Kidney (tissue), 13 donors: ENCODE measurements at regions not wholly inside any gene's neighbourhood (a gene's known extent, or its start where the extent isn't known, plus 50 kb on each side); places are given as distances from the start of the nearest gene placed in this dataset.

Experiments
- DNase-seq, 5 donors: peaks; one replicate each; pipeline ENCODE4 v3.0.0-alpha.2; 2013 to 2020
- FAIRE-seq: peaks from 2 replicates; lab custom pipeline; 2012; peaks lifted over from hg19 to GRCh38; lab: Jason Lieb, UNC
- H3K27ac ChIP-seq, 2 donors: one replicate each; pipeline ENCODE4 v1.7.0; 2013; ENCODE audit warnings: low read depth in 2 of 2, low read length in 2 of 2, inconsistent platforms in 1 of 2
- H3K27me3 ChIP-seq: one replicate; pipeline ENCODE4 v1.7.1; 2013; ENCODE audit warnings: low read length, inconsistent platforms; ENCODE audit not compliant: control insufficient read depth, insufficient read depth
- H3K36me3 ChIP-seq, 3 donors: one replicate each; pipeline versions ENCODE4 v1.7.0 to v1.7.1; 2013; ENCODE audit warnings: low read length in 3 of 3, control low read depth in 1 of 3, inconsistent platforms in 1 of 3; ENCODE audit not compliant: insufficient read depth in 3 of 3, control insufficient read depth in 2 of 3
- H3K4me1 ChIP-seq, 3 donors: one replicate each; pipeline versions ENCODE4 v1.7.0 to v1.7.1; 2013; ENCODE audit warnings: low read length in 3 of 3, inconsistent platforms in 1 of 3, low read depth in 1 of 3; ENCODE audit not compliant: control insufficient read depth in 2 of 3, insufficient read depth in 2 of 3
- H3K4me3 ChIP-seq, 3 donors: one replicate each; pipeline versions ENCODE4 v1.7.0 to v1.8.1; 2013; ENCODE audit warnings: low read length in 3 of 3, control low read depth in 1 of 3, inconsistent platforms in 1 of 3
- H3K9ac ChIP-seq, 3 donors: one replicate each; pipeline versions ENCODE4 v1.7.0 to v1.7.1; 2013; ENCODE audit warnings: low read length in 3 of 3, control low read depth in 1 of 3, inconsistent platforms in 1 of 3
- H3K9me3 ChIP-seq, 3 donors: one replicate each; pipeline versions ENCODE4 v1.7.0 to v1.7.1; 2013; ENCODE audit warnings: low read length in 3 of 3, control low read depth in 1 of 3, inconsistent platforms in 1 of 3; ENCODE audit not compliant: control insufficient read depth in 2 of 3, insufficient read depth in 1 of 3
- CTCF ChIP-seq: IDR thresholded peaks from 3 replicates; pipeline ENCODE4 v1.5.1; 2012; ENCODE audit warnings: mild to moderate bottlenecking, moderate library complexity, borderline replicate concordance; ENCODE audit not compliant: insufficient read depth; ENCODE audit errors: extremely low read depth
- intact Hi-C: fragments of 100-400 bp; cut with DNase I; formaldehyde crosslinking; loops from one replicate; pipeline ENCODE4 v1.11.1; 2022
- donor health status: control.
- donor health status: control.
- donor health status: control.
- donor health status: control.
- donor health status: control.
- donor health status: DM: yes; HTN: yes; CAD: no.
- donor health status: Normal renal cell carcinoma (clear cell type).

- no peak overlapping the region for H3K4me3 ChIP-seq
- H3K9me3 ChIP-seq = no peaks in the 10 kb centered on the region
- H3K9ac ChIP-seq = no peak overlapping the region
- TF ChIP-seq CTCF = no peak
- intact Hi-C loops = no loop called here
- no peaks in the 10 kb centered on the region for H3K27me3 ChIP-seq
- no peaks in the 10 kb centered on the region for H3K4me1 ChIP-seq
- no peak overlapping the region for H3K27ac ChIP-seq
- FAIRE-seq = no peak
- H3K36me3 ChIP-seq = no peaks in the 10 kb centered on the region
- no peak for DNase-seq
These were observed 2125.7 kb upstream of the PCDH20 start for GRCh38 chr13:63541336-63541735.

GRCh38 chr13:63540061-63540460, 2124.4 kb upstream of the PCDH20 start:
- Histone ChIP-seq H3K4me3 (no peak overlapping the region), H3K27ac (no peak overlapping the region), H3K27me3 (no peaks in the 10 kb centered on the region), H3K4me1 (no peaks in the 10 kb centered on the region), H3K9ac (no peak overlapping the region), H3K9me3 (no peaks in the 10 kb centered on the region), H3K36me3 (no peaks in the 10 kb centered on the region)
- intact Hi-C loops = no loop called here
- FAIRE-seq = no peak
- no peak for TF ChIP-seq CTCF
- no peak for DNase-seq

GRCh38 chr13:63517371-63517770, 2101.7 kb upstream of the PCDH20 start:
- FAIRE-seq = no peak
- no peak for TF ChIP-seq CTCF
- Histone ChIP-seq H3K4me1 (no peaks in the 10 kb centered on the region), H3K36me3 (no peaks in the 10 kb centered on the region), H3K27ac (no peak overlapping the region), H3K27me3 (no peaks in the 10 kb centered on the region), H3K9me3 (no peaks in the 10 kb centered on the region), H3K4me3 (no peak overlapping the region), H3K9ac (no peak overlapping the region)
- DNase-seq = no peak
- intact Hi-C loops = no loop called here

DNA sequence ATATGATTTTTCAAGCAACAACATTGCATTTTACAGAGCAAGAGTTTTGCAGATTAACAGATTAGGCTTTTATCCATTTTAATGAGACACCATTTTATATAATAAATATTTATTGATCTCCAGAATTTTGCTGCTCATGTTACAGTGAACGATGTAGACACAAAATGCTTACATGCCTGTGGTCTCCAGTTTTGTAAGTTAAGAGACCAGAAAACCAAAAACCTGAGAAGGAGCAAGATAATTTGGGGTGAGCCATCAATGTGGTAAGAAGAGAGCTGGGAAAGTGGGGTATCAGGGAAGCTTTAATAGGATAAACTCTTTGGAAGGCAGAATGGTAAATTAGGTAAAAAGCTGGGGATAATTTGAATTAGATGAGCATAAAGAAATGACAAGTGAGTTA, 2100.5 kb upstream of the PCDH20 start:
- Histone ChIP-seq H3K4me1 (no peaks in the 10 kb centered on the region), H3K4me3 (no peak overlapping the region), H3K36me3 (no peaks in the 10 kb centered on the region), H3K27ac (no peak overlapping the region), H3K9ac (no peak overlapping the region), H3K27me3 (no peaks in the 10 kb centered on the region), H3K9me3 (no peaks in the 10 kb centered on the region)
- DNase-seq = no peak
- no peak for TF ChIP-seq CTCF
- FAIRE-seq = no peak
- intact Hi-C loops = no loop called here
